ENCODE measurements at regions not wholly inside any gene's neighbourhood (a gene's known extent, or its start where the extent isn't known, plus 50 kb on each side); places are given as distances from the start of the nearest gene placed in this dataset.

- TF ChIP-seq ZNF639 (CRISPR knock-in tag; conservative IDR thresholded peaks at IDR 0.05 in 1 of 2, IDR thresholded peaks at IDR 0.05 in 1 of 2) (peak in 1 of 2 experiments; percentile 22; a peak in 1 of 4 replicates), ZNF79 (CRISPR knock-in tag; IDR thresholded peaks at IDR 0.05; ENCODE audit: low read depth) (no peak), TCF3 (CRISPR knock-in tag; IDR thresholded peaks at IDR 0.05) (peak; percentile 69), ZNF347 (CRISPR knock-in tag; IDR thresholded peaks at IDR 0.05; ENCODE audit: low read depth) (no peak), MECOM (CRISPR knock-in tag; IDR thresholded peaks at IDR 0.05) (no peak; the same call in 1 of the 2 replicates), ZNF124 (CRISPR knock-in tag; IDR thresholded peaks at IDR 0.05) (no peak), RNF2 (IDR thresholded peaks at IDR 0.05) (peak; percentile 89; the same call in 1 of the 2 replicates), ZHX1 (conservative IDR thresholded peaks at IDR 0.05; ENCODE audit: low read length) (no peak), RBM14 (IDR thresholded peaks at IDR 0.05; ENCODE audit: borderline replicate concordance, insufficient read depth, low read depth, low read length) (no peak), THAP12 (CRISPR knock-in tag; IDR thresholded peaks at IDR 0.05) (no peak), ZNF511 (CRISPR knock-in tag; IDR thresholded peaks at IDR 0.05) (no peak), EP300 (IDR thresholded peaks at IDR 0.05; ENCODE audit: low read length) (peak; percentile 78; the same call in 1 of the 2 replicates), ARID1B (IDR thresholded peaks at IDR 0.05) (peak; percentile 78), GATAD2B (IDR thresholded peaks at IDR 0.05; ENCODE audit: borderline replicate concordance) (peak; percentile 26; the same call in 1 of the 2 replicates), ZZZ3 (IDR thresholded peaks at IDR 0.05) (no peak), KDM4B (IDR thresholded peaks at IDR 0.05; ENCODE audit: borderline replicate concordance in 2 of 2, low read depth in 1 of 2) (0 out of 4 replicates have a peak, but pooled peaks of 1 of the 2 experiments have one; percentile 60), SMARCB1 (IDR thresholded peaks at IDR 0.05; ENCODE audit: insufficient read length, low read depth) (no peak), ZNF311 (CRISPR knock-in tag; IDR thresholded peaks at IDR 0.05) (no peak; the same call in 1 of the 2 replicates), DLX4 (CRISPR knock-in tag; IDR thresholded peaks at IDR 0.05) (no peak), ETS1 (conservative IDR thresholded peaks at IDR 0.05; ENCODE audit: control insufficient read depth, low read depth, low read length) (peak; percentile 66; the same call in 1 of the 2 replicates)
These were observed 58.3 kb upstream of the TFRC start (continued) for GRCh38 chr3:196140224-196140623.

Data from K562 (cell line).